ENCODE measurements at regions not wholly inside any gene's neighbourhood (a gene's known extent, or its start where the extent isn't known, plus 50 kb on each side); places are given as distances from the start of the nearest gene placed in this dataset.

GRCh38 chr11:37632748-37633147 is 1034.7 kb upstream of the RAG2 start:
- no peak for DNase-seq (ENCODE audit: low read depth, low spot score)

DNA sequence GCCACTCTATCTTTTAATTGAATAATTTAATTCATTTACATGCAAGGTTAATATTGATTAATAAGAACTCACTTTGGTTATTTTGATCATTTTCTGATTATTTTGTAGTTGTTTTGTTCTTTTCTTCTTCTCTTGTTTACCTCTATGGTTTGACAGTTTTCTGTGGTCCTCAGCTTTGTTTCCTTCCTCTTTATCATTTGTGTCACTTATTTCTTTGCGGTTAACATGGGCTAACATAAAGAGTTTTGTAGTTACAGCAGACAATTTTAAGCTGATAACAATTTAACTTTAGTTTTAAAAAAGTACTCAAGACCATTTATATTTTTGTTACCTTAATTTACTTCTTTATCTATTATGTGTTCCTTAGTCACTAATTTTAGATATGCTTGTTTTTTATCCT is 1032.8 kb upstream of the RAG2 start:
- DNase-seq (ENCODE audit: low read depth, low spot score) = no peak

DNA sequence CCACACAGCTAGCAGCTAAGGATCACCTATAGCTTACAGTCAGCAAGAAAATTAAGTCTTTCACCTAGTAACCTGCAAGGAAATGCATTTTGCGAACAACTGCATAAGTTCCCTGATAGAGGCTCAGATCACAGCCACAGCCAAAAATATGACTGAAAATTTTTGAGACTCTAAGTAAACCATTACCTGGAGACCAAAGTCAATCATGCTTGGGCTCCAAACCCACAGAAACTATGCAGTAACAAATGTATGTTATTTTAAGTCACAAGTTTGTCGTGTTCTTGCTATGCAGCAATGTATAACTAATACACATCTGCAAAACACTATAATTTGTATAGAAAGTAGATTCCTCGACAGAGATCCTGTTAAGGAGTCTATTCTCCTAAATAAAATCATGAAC is 1025.7 kb upstream of the RAG2 start:
- DNase-seq (ENCODE audit: low read depth, low spot score) = no peak

DNA sequence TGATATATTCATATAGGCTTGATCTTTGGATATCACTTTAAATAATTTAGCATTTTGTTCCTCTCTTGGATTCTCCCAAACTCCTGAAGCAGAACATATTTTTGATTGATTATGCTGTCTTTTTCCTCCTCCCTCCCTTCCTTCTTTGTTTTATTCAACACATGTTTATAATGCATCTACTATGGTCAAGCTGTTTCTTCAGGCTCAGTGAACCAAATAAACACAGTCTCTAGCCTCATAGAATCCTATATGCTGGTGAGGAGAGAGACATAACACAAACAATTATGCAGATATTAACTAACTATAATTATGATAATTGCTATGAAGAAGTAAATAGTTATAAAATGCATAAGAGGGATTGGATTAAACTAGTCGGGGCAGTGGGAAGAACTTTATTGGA is 1023.6 kb upstream of the RAG2 start:
- no peak for DNase-seq (ENCODE audit: low read depth, low spot score)

- DNase-seq (ENCODE audit: low read depth, low spot score) = no peak
These were observed 1018.3 kb upstream of the RAG2 start for GRCh38 chr11:37616291-37616690.

DNA sequence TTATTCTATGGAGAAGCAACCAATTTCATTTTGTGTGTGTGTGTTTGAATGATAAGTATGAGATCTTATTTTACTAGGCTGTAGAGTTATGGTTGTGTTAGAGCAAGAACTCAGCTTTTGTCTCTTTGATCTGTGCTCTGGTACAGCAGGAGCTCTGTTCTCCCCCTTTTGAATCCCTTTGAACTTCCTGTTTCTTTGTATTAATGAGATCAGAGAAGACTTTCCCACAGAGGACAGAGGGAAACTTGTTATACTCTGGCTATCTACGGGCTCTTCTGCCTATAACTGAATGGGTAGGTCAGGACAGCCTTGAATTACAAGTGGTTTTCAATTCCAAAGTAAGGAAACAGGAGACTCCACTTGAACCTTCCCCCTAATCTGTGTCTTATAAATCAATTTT is 1015.0 kb upstream of the RAG2 start:
- DNase-seq (ENCODE audit: low read depth, low spot score) = no peak

DNA sequence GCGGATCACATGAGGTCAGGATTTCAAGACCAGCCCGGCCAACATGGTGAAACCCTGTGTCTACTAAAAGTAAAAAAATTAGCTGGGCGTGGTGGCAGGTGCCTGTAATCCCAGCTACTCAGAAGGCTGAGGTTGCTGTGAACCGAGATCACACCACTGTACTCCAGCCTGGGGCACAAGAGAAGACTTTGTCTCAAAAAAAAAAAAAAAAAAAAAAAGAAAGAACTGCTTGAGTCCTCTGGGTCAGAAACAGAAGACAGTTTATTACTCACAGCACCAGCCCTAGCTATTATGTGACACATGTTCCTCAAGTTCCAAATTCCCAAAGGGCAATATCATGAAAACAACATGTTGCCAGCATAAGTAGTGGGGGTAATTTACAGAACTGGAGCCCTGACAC is 1014.1 kb upstream of the RAG2 start:
- DNase-seq (ENCODE audit: low read depth, low spot score) = no peak

GRCh38 chr11:37605229-37605628 is 1007.2 kb upstream of the RAG2 start:
- no peak for DNase-seq (ENCODE audit: low read depth, low spot score)

DNA sequence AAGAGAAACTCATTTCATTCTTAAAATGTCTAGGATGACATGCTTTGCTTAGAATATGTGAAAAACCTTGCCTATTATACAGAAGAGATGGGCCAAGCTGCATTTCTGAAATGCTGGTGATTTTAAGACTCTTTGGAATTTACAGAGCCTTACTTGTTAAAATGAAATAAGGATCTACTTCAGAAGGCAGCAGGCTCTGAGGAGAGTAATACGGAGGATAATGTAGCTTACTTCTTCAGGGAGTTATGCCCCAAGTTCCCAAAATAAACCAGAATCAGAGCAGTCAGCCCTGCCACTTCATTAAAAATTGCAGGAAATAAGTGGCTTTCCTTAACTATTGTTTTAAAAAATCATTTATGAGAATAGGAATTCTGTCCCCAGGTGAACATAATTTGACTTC is 1000.3 kb upstream of the RAG2 start:
- DNase-seq (ENCODE audit: low read depth, low spot score) = no peak

DNA sequence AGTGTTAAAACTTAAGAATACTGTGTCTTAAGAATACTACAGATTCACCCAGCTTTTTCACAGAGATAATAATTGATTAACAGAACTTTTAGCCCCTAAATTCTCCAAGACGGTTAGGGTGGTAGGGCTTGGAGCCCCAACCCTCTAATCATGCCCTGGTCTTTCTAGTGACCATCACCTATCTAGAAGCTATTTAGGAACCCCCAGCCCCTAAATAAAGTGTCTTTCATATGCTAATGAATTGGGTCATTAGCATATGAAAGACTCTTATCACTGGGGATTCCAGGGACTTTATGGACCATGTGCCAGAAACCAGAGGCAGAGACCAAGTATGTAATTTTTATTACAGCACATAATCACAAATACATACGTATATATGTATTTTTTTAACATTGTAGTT is 999.7 kb upstream of the RAG2 start:
- no peak for DNase-seq (ENCODE audit: low read depth, low spot score)

DNA sequence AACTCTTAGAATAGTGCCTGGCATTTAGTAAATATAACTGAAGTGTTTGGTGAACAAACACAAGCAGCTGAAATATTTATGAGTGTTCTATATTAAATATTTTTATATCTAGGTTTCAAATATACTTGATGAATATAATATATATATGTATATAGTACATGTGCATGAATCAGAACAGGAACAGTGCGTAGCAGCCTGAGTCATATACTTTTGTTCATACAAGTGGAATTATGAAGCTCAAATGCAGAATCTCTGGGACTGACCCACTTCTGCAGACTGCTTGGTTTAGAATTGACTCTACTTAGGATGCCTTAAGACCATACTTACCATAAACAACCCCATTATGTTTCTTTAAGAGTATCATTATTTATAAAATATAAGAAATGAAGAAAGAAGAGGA is 997.8 kb upstream of the RAG2 start:
- no peak for DNase-seq (ENCODE audit: low read depth, low spot score)

- DNase-seq (ENCODE audit: low read depth, low spot score) = no peak
These were observed 976.3 kb upstream of the RAG2 start for GRCh38 chr11:37574361-37574760.

DNA sequence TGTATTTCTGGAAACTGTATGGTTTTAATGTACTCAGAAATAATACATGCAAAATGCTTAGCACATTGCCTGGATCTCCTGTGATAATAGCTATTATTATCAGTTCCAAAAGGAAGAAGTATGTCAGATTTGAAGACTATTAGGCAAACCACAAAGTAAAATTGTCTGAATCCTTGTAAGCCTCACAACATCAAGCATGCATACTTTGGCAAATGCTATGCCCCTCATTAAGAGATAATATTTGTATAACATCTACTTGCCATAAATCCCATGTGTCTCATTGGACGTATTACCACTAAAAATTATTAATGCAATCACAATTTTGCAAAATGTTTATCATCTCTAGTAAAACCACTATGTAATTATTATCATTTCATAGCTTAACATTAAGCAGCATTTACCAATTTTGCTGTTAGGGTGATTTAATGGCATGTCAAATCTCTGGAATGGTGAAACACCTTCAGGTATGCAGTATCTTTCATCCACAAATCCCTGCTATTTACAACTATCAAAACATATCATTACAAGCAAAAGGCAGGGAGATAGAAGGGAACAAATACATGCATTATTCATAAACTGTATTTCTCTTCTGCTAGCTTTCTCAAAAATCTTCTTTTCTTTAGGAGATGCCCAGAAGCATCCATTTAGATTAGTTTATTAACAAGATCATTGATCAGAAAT is 974.6 kb upstream of the RAG2 start:
- no peak for DNase-seq (ENCODE audit: low read depth, low spot score)

- no peak for DNase-seq (ENCODE audit: low read depth, low spot score)
These were observed 973.2 kb upstream of the RAG2 start for GRCh38 chr11:37571246-37571645.

GRCh38 chr11:37560991-37561390 is 963.0 kb upstream of the RAG2 start:
- DNase-seq (ENCODE audit: low read depth, low spot score) = no peak

GRCh38 chr11:37560346-37560745 is 962.3 kb upstream of the RAG2 start:
- no peak for DNase-seq (ENCODE audit: low read depth, low spot score)

- DNase-seq (ENCODE audit: low read depth, low spot score) = no peak
These were observed 960.7 kb upstream of the RAG2 start for GRCh38 chr11:37558619-37559210.

DNA sequence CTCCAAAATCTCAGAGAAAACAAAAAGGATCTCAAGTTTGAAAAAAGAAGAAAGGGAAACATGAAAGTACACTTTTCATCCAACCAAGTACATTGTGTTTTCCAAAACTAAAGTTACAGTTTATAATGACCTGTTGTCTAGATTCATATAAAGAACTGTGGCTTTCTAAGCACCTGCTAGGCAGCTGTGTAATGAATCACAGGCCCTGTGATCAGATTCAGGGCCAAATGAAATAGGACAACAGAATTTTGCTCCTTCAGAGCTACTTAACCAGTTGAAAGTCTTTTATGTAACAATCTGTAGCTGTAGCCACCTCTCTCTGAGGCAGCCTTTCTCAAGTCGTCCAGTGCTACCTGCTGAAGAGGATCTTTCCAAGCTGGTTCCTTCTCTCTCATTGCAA is 960.0 kb upstream of the RAG2 start:
- no peak for DNase-seq (ENCODE audit: low read depth, low spot score)

DNA sequence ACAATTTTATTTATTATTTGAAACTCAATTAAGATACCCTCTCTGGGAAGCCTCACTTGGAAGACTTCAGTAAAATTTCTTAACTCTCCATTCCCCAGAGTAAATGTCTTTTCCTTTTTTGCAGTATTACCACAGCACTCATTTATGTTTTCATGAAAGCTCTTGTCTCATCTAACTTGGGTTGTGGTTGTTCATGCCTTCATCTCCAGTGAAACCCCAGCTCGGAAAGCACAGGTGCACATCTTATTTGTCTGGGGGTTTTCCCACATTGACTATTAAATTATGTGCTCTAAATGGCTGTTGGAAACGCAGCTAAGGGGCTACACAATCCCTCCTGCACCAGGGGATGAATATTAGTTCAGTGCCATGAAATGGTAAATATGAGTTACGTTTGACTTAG is 954.2 kb upstream of the RAG2 start:
- DNase-seq (ENCODE audit: low read depth, low spot score) = no peak

GRCh38 chr11:37544491-37544890 is 946.5 kb upstream of the RAG2 start:
- no peak for DNase-seq (ENCODE audit: low read depth, low spot score)

DNA sequence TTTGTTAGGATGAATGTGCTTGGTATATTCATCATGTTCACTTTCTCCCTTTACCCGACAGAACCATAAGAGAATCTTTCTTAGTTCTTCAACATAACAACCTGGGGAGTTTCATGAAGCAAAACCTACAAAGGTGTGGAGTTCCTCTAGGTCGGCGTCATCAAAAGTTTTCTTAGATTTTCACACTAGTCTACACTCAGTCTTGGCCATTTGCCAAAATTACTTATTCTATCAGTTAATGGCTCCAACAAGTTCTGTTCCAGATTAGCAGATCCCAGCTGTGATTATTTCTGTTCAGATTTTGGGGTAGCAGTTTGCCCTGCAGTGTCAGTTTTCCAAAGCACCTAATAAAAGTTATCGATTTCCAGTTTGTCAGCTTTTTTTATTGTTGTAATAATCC is 935.8 kb upstream of the RAG2 start:
- no peak for DNase-seq (ENCODE audit: low read depth, low spot score)

DNA sequence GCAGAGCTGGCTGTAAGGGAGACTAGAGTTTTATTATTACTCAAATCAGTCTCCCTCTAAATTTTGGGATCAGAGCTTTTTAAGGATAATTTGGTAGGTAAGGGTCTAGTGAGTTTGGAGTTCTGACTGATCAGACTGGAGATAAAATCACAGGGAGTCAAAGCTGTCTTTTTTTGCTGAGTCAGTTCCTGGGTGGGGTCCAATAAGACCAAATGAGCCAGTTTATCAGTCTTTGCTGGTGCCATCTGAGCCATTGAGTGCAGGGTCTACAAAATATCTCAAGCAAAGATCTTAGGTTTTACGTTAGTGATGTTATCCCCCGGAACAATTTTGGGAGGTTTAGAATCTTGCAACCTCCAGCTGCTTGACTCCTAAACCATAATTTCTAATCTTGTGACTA is 935.1 kb upstream of the RAG2 start:
- DNase-seq (ENCODE audit: low read depth, low spot score) = no peak

DNA sequence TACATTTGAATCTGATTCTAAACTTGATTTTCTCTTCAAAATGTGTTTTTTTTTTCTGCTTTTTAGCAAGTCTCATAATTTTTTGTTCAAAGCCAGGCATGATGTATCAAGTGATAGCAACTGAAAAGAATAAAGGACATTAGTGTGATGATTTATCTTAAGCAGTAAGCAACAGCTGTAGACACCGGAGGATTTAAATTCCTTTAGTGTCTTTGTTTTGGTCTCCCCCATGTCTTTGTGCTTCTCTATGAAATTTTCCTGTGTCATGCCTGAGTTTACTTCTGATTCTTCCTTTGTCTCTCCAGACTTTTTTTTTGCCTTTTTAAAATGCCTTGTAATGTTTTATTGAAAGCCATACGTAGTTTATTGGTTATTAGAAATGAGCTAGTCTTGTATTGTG is 934.2 kb upstream of the RAG2 start:
- no peak for DNase-seq (ENCODE audit: low read depth, low spot score)

- no peak for DNase-seq (ENCODE audit: low read depth, low spot score)
These were observed 929.5 kb upstream of the RAG2 start for GRCh38 chr11:37527545-37527944.

All from iPS DF 19.7 (cell line).